Endodermal cell (in vitro differentiated cells): ENCODE measurements at regions not wholly inside any gene's neighbourhood (a gene's known extent, or its start where the extent isn't known, plus 50 kb on each side); places are given as distances from the start of the nearest gene placed in this dataset.

Experiments used
- DNase-seq: peaks from one replicate; pipeline ENCODE4 v3.0.0-alpha.2; 2017
- H3K27ac ChIP-seq: 2 replicates; pipeline ENCODE4 v1.5.1; 2013; ENCODE audit warnings: mild to moderate bottlenecking, low read depth, low read length, moderate library complexity
- H3K27me3 ChIP-seq: 2 replicates; pipeline ENCODE4 v1.6.1; 2013; ENCODE audit warnings: mild to moderate bottlenecking, low read length, moderate library complexity; ENCODE audit not compliant: insufficient read depth, control insufficient read depth, poor library complexity, severe bottlenecking
- H3K36me3 ChIP-seq: 2 replicates; pipeline ENCODE4 v1.7.0; 2013; ENCODE audit warnings: mild to moderate bottlenecking, low read length, moderate library complexity; ENCODE audit not compliant: control insufficient read depth, insufficient read depth
- H3K4me1 ChIP-seq: one replicate; pipeline ENCODE4 v1.7.0; 2013; ENCODE audit warnings: low read length; ENCODE audit not compliant: control insufficient read depth, insufficient read depth
- H3K4me3 ChIP-seq: 2 replicates; pipeline ENCODE4 v1.5.1; 2013; ENCODE audit warnings: mild to moderate bottlenecking, low read length, moderate library complexity
- H3K9ac ChIP-seq: 2 replicates; pipeline ENCODE4 v1.6.1; 2013; ENCODE audit warnings: mild to moderate bottlenecking, low read length, moderate library complexity; ENCODE audit not compliant: poor library complexity, severe bottlenecking; ENCODE audit errors: extremely low read depth
- H3K9me3 ChIP-seq: 2 replicates; pipeline ENCODE4 v1.6.1; 2013; ENCODE audit warnings: mild to moderate bottlenecking, low read length, moderate library complexity; ENCODE audit not compliant: control insufficient read depth
- H3K27ac Mint-ChIP-seq: 2 replicates; pipeline ENCODE4 v1.8.0; 2020; ENCODE audit warnings: mixed read lengths
- H3K27me3 Mint-ChIP-seq: 2 replicates; pipeline ENCODE4 v1.8.0; 2021; ENCODE audit warnings: mild to moderate bottlenecking, mixed read lengths; ENCODE audit not compliant: insufficient read depth
- H3K36me3 Mint-ChIP-seq: 2 replicates; pipeline ENCODE4 v1.8.0; 2020; ENCODE audit warnings: low read depth, mixed read lengths
- H3K4me1 Mint-ChIP-seq: 2 replicates; pipeline ENCODE4 v1.8.0; 2020; ENCODE audit warnings: mixed read lengths
- H3K4me3 Mint-ChIP-seq: 2 replicates; pipeline ENCODE4 v1.8.0; 2020; ENCODE audit warnings: mild to moderate bottlenecking, moderate library complexity, mixed read lengths
- H3K9me3 Mint-ChIP-seq: 2 replicates; pipeline ENCODE4 v1.8.0; 2020; ENCODE audit warnings: mild to moderate bottlenecking, mixed read lengths
- WGBS, 2 experiments: methylation state at CpG; one replicate each; pipeline versions ENCODE4 v1.1.5 to v1.1.7; 2013; ENCODE audit warnings: missing lambda C conversion rate in 2 of 2, mixed read lengths in 1 of 2; ENCODE audit not compliant: insufficient coverage in 1 of 2, insufficient read length in 1 of 2; 5-methylcytosine and 5-hydroxymethylcytosine counted together
- TF ChIP-seq, protein P1 (sequence below): fragments of 200-600 bp; sonication (generic); conservative IDR thresholded peaks from 2 replicates; pipeline ENCODE4 v1.5.0; 2021; ENCODE audit warnings: antibody characterized with exemption, mild to moderate bottlenecking

DNA sequence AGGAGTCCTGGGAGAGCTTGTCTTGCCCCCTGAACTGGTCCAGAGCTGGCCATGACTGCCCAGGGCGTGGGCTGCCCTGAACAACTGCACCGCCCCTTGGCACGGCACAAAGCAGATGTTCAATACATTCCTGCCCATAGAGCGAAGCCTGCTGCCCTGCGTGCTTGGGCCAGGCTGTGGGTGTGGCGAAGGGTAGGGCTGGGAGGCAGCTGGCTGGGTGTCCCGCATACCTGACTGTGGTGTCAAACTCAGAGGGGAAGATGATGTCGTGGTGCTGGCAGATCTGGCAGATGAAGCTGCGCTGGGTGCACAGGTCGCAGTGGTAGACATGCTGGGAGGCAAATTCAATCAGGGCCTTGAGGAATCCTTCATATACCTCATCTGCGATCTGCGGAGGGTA lies 124.2 kb upstream of the SMURF2 start:
- Histone ChIP-seq H3K27me3 (peaks cover 11% of the 10 kb centered on the region), H3K9me3 (no peaks in the 10 kb centered on the region), H3K27ac (no peak overlapping the region), H3K4me1 (no peaks in the 10 kb centered on the region), H3K36me3 (peaks cover 6% of the 10 kb centered on the region), H3K9ac (no peak overlapping the region), H3K4me3 (no peak overlapping the region)
- Mint-ChIP-seq H3K36me3 (peaks cover 14% of the 10 kb centered on the region), H3K4me1 (peaks cover 8% of the 10 kb centered on the region), H3K9me3 (no peaks in the 10 kb centered on the region), H3K27ac (no peak overlapping the region), H3K4me3 (no peak overlapping the region), H3K27me3 (peaks cover 22% of the 10 kb centered on the region)
- 89 to 94% methylated on average over 10 to 12 of the region's 12 CpGs for WGBS, 2 experiments
- TF ChIP-seq, protein P1, sequence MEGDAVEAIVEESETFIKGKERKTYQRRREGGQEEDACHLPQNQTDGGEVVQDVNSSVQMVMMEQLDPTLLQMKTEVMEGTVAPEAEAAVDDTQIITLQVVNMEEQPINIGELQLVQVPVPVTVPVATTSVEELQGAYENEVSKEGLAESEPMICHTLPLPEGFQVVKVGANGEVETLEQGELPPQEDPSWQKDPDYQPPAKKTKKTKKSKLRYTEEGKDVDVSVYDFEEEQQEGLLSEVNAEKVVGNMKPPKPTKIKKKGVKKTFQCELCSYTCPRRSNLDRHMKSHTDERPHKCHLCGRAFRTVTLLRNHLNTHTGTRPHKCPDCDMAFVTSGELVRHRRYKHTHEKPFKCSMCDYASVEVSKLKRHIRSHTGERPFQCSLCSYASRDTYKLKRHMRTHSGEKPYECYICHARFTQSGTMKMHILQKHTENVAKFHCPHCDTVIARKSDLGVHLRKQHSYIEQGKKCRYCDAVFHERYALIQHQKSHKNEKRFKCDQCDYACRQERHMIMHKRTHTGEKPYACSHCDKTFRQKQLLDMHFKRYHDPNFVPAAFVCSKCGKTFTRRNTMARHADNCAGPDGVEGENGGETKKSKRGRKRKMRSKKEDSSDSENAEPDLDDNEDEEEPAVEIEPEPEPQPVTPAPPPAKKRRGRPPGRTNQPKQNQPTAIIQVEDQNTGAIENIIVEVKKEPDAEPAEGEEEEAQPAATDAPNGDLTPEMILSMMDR = no peak
- DNase-seq = peak; percentile 45

DNA sequence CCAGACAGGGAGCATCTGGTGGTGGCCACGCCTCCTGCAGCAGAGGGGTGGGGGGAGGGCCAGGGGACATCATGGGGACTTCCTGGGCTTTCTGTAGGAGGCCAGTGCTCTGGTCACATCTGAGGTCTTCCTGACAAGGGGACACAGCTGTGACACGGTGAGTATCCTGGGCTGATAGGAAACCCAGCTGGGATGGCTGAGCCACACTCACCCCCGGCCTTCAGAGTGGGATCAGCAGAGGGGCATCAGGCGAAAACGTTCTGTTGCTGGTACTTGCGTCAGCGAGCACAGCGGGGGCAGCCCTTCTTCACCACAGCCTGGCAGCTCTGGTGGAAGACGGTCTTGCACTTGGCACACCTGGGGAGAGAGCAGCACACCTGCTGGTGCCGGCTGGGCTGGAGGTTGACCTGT lies 122.9 kb upstream of the SMURF2 start:
- Histone ChIP-seq H3K4me3 (no peak overlapping the region), H3K36me3 (peaks cover 6% of the 10 kb centered on the region), H3K9me3 (no peaks in the 10 kb centered on the region), H3K27me3 (peaks cover 23% of the 10 kb centered on the region), H3K9ac (no peak overlapping the region), H3K27ac (no peak overlapping the region), H3K4me1 (no peaks in the 10 kb centered on the region)
- Mint-ChIP-seq H3K27me3 (peaks cover 32% of the 10 kb centered on the region), H3K4me3 (no peak overlapping the region), H3K9me3 (no peaks in the 10 kb centered on the region), H3K36me3 (peaks cover 12% of the 10 kb centered on the region), H3K27ac (no peak overlapping the region), H3K4me1 (peaks cover 8% of the 10 kb centered on the region)
- peak; percentile 77 for DNase-seq
- TF ChIP-seq, protein P1 = no peak
- 81 to 83% methylated on average over 9 of the region's 10 CpGs for WGBS, 2 experiments

DNA sequence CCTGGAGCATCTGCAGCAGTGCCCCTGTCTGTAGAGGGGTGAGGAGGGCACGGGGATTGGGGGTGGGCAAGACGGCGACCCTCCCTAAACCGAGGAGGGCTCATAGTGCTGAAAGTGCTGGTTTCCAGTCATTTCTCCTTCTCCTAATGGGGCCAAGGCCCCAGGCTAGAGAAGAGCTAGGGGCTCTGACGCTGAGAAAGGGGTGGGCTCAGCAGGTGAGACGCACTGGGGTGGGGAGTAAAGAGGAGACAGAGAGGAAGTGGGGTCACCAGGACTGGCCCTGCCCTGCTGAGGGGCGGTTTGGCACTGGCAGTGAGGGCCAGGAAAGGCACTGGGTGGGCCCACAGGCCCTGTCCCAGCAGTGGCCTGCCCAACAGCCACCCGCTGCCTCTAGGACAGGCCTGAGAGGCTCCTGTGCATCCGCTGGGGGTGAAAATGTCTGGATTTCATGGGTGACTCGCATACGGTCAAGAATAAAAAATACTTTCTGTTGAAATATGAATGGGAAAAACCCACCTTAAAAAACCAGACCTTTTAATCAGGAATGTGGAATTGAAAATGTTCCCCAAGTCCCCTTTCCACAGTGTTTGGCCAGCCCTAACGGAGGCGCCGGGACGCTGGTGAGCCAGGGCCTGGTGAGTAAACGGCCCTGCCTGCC lies 122.4 kb upstream of the SMURF2 start:
- WGBS, 2 experiments = 81 to 100% methylated on average over 5 to 16 of the region's 16 CpGs
- TF ChIP-seq, protein P1 = no peak
- Mint-ChIP-seq H3K27me3 (peaks cover 37% of the 10 kb centered on the region), H3K27ac (no peak overlapping the region), H3K9me3 (no peaks in the 10 kb centered on the region), H3K36me3 (peaks cover 12% of the 10 kb centered on the region), H3K4me1 (peaks cover 8% of the 10 kb centered on the region), H3K4me3 (no peak overlapping the region)
- H3K9me3 ChIP-seq = no peaks in the 10 kb centered on the region
- no peaks in the 10 kb centered on the region for H3K4me1 ChIP-seq
- no peak overlapping the region for H3K9ac ChIP-seq
- peaks cover 6% of the 10 kb centered on the region for H3K36me3 ChIP-seq
- no peak overlapping the region for H3K27ac ChIP-seq
- H3K4me3 ChIP-seq = no peak overlapping the region
- peaks cover 28% of the 10 kb centered on the region for H3K27me3 ChIP-seq
- DNase-seq = peak; percentile 45
